Activated CD8-positive, alpha-beta memory T cell treated with anti-CD3 and anti-CD28 coated beads, Interleukin-2, amount 50 U/mL, for 48 hours (primary cell): ENCODE measurements at regions not wholly inside any gene's neighbourhood (a gene's known extent, or its start where the extent isn't known, plus 50 kb on each side); places are given as distances from the start of the nearest gene placed in this dataset.
"Not testable (repeated sequence)": the region's sequence is repeated elsewhere in the genome, so short reads cannot be mapped to it uniquely, and the experiment has no call there.

Experiments
- DNase-seq: peaks from one replicate; pipeline ENCODE4 v3.0.0-alpha.2; 2020

DNA sequence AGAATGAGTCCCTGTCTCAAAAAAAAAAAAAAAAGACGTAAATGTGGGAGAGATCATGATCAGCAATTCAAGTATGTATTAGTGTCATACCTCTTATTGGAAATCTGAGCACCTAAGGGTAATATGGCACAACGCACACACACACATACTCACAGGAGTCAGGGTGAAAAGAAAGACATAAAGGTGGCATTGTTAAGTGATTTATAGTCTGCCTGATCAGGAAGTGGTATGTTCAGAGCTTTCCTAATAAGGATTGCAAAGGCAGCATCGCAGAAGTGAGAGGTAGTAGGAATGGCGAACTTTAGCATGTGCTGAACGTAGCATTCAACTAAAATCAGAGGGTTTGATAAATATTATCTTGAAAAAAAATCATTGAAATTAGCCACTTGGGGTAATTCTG lies 854.3 kb downstream of the METTL15 start:
- DNase-seq, result no peak

DNA sequence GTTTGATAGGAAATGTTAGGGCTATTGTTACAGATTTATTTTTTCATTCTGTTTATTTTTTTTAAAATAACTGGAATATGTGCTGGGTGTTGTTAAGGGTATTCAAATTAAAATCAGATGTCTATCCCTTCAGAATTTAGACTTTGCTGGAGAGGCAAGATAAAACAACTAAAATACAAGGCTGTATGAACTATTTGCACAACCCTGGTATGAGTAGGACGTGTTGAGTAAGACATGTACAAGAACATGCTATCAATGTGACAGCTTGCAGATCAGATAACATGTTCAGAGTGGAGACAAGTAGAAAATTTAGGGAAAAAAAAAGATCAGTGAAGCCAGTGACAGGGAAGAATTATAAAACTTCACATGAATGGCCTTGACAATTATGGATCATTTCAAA lies 853.5 kb downstream of the METTL15 start:
- DNase-seq, result no peak

DNA sequence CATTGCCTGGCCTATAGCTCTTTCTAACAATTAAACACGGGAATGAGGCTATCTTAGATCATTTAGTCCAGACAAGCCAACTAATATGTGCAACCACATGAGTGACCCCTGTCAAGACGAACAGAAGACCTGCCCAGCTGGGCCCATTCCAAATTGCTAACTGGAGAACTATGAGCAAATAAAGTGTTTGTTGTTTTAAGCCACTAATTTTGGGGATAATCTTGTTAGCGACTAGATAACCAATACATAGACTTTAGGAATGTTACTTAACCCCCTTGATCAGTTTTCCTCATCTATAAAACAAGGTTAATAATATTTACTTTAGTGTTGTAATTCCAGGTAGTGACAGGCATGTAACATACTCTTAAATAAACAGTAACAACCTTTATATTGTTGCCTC lies 848.3 kb downstream of the METTL15 start:
- DNase-seq, result no peak

DNA sequence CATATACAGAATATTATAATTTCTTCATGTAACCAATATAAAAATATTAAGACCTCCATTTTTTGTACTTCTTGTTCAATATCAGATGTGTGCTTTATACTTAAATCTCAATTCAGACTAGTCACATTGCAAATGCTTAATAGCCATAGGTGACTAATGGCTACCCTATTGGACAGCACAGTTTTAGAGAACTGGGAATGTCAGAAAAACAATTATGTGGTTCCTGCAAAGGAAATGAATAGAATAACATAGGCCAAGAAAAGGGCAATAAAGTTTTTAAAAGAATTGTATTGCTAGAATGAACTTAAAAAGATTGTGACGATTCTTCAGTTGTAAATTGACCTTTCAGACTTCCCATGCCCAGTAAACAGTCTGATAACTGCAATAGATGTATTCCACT lies 843.0 kb downstream of the METTL15 start:
- no peak for DNase-seq

DNA sequence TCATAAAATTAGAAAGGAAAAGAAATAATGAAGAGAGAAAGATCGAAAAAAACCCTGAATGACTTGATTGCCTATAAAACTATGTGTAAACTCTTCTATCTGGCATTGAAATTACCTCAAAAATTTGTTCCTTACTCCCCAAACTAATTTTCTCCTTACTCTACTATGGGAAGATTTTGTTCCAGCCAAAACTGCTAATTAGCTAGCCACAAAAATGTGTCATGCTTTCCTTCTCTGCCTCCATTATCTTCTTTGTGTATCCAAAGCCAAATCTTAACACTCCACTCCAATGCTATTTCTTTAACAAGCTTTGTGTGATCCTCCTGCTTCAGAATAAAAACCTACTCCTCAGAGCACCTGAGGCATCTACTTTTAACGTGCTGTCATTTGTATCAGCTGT lies 831.2 kb downstream of the METTL15 start:
- no peak for DNase-seq

DNA sequence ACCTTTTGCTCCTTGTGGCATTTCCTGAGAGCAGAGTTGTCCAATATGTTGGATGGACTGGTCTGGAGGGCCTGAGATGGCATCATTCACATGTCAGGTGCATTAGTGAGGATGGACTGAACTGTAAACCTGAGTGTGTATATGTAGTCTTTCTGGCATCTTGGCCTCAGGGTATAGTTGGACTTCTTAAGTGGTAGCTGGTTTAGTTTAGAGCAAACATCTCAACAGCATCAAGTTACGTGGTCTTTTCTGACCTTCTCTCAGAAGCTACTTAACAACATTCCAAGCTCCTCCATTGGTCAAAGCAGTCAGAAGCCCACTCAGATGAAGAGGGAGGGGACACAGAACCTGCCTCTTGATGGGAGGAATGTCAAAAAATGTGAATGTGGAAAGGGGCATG lies 829.9 kb downstream of the METTL15 start:
- DNase-seq, result no peak

DNA sequence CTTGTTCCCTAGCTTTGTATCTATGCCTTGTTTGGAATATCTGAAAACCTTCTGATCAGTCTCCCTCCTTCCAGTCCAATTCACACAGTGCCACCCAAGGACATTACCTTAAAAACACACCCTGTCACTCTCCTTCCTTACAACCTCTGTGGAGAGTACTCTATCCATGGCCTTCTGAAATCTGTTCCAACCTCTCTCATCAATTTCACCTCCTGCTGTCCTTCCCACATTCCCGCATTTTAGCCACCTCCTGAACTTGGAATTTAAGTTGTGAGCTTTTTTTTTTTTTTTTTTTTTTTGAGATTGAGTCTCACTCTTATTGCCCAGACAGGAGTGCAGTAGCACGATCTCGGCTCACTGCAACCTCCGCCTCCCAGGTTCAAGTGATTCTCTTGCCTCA lies 824.8 kb downstream of the METTL15 start:
- DNase-seq, result no peak

DNA sequence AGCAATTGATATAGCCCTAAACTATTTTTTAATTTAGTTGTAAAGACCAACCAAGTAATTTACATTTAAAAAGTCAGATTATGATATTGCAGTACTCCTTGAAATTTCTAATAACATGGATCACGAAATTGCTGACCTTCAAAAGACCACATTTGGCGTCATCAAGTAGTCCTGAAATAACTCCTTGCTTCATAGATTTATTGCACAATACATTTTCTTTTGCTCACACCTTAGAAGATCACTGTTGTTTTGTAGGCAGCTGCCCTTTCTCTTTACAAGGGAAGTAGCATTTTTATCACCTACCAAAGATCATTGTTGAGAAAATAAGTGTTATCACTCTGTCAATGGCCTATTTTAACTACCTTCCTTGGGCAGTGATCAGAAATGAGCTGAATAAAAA lies 815.8 kb downstream of the METTL15 start:
- DNase-seq, result no peak

DNA sequence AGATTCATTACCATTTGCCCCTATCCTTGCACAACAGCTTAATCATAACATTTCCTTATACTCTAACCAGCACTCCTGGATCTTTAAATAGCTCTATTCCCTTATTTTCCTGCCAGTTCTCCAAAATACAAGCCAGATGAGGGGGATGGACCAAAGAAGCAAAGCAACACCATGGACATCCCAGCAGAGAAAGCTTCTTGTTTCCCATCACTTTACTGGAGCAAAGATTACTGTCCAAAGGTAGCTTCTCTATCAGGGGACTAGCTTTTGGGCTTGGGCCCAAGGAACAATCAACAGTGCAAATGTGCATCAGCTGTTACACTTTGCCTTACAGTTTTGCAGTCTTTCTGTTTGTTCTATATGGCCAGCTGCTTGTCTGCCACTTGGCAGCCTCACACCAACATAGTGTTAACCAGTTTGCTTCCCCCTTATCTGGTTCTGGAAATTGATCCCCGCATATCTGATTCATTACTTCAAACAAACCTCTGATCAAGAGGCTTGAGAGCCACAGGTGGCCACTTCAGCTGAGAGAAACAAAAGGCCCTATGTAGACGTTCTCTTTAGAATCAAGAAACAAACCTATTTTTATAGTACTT lies 814.3 kb downstream of the METTL15 start:
- DNase-seq, result no peak

DNA sequence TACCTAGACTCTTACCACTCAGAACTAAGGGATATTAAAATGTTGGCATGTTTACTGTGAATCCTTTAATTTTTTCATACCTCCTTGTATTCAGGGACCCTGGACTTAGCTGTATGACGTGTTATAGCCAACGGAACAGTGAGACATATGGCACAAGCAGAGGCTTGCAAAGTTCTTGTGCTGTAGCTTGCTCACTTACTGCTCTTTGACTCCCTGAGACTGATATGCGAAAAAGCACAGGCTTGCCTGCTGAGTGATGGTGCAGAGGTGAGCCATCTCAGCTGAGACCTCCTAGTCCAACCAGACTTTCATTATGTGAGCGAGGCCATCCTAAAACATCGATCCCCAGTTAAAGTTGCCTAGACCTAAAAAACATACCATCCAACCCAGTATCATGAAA lies 811.0 kb downstream of the METTL15 start:
- no peak for DNase-seq

DNA sequence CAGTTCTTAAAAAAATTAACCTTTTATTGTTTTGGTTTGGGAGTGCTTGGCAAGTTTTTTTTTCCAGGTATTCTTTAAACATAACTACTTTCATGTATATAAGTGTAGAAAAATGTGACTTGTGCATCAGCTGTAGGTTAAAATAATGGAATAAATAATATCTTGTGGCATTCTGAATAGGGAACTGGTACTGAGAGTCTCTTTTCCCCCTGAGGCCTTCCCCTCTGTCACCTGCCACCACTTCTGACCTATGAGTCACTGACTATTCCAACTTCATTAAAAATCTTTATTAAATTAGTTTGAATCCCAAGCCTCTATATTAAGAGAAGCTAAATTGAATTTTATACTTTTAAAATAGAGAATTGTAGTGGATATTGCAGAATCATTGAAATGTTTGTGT lies 805.7 kb downstream of the METTL15 start:
- no peak for DNase-seq

DNA sequence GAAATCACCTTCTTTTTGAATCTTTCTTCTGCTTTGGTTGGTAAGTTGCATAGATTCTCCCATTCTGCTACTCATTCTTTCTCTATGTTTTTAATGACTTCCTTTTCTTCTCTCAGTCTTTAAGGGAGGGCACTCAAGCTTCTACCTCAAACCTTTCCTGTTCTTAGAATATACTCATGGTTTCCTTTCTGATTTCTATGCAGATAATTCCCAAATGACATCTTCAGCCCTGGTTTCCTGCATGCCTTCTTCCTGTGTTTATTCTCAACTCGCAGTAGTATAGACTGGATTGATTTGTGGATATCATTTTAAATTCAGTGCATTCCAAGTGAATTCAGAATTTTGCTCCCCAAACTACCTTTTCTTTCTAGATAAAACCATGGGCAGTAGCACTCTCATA lies 803.6 kb downstream of the METTL15 start:
- no peak for DNase-seq

DNA sequence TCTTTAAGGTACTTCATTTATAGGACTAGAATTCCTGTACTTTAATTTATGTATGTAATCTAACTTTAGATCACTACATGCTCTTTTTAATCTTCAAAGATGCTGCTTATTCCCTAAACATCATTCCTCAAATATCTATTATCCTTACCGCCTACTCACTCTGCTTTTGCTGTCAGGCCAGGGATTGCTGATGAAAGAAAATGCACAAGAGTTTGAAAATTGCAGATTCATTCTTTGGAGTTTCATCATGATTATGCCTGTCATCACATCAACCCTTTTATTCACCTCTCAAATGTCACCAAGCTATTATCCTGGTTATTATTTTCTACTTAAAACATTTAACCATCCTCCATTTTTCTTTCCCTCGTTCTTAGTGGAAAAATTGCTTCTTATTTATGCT lies 802.7 kb downstream of the METTL15 start:
- no peak for DNase-seq

DNA sequence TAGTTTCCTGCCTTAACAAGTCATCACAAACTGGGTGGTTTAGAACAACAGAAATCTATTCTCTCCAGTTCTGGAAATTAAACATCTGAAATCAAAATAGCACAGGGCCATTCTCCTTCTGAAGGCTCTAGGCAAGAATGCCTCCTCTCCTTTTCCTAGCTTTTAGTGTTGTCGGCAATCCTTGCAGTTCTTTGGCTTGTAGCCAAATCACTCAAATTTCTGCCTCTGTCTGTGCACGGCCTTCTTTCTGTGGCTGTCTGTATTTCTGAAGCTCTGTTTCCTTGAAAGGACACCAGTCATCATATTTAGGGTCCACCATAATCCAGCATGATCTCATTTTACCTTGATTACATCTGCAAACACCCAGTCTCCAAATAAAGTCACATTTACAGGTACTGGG lies 795.5 kb downstream of the METTL15 start:
- DNase-seq, result no peak

DNA sequence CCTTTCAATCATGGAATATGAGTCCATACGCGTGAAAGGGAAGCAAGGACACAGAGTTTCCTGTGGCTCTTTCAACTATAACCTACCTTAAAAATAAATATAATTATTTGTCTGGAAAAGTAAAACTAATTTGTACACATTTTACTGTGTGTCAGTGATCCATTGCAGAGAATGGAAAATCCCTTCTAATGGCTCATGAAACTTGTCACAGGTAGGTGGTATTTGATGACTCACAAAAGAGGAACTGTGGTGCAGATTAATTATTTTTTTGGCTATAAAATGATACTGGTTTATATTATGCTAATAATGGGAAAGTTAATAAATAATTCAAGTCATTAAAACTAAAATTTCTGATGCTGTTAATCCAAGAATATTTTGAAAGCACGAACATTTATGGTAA lies 792.2 kb downstream of the METTL15 start:
- DNase-seq, result no peak

DNA sequence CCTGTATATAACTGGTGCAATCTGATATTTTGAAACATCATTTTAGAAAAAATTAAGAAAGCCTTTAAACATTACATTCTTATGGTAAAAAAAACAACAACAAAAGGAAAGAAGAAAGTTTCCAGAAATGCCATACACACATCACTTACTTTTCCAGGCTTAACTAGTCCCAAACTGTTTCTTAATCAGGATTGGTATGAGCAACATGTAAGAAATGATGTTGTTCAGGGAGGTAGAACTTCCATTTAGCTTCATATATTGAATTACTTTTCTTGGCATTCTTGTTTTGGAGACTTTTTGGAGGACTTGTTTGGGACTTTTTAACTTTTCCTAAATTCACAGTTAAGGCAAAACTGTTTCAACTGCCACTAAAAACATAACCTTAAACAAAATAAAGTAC lies 791.5 kb downstream of the METTL15 start:
- DNase-seq, result no peak

DNA sequence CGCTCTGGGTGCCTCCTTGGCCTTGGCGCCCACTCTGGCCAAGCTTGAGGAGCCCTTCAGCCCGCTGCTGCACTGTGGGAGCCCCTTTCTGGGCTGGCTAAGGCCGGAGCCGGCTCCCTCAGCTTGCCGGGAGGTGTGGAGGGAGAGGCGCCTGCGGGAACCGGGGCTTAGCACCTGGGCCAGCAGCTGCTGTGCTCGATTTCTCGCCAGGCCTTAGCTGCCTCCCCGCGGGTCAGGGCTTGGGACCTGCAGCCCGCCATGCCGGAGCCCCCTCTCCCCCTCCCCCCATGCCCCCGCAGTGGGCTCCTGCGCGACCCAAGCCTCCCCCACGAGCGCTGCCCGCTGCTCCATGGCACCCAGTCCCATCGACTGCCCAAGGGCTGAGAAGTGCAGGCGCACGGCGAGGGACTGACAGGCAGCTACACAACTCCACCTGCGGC lies 782.4 kb downstream of the METTL15 start:
- DNase-seq, result not testable (repeated sequence)

DNA sequence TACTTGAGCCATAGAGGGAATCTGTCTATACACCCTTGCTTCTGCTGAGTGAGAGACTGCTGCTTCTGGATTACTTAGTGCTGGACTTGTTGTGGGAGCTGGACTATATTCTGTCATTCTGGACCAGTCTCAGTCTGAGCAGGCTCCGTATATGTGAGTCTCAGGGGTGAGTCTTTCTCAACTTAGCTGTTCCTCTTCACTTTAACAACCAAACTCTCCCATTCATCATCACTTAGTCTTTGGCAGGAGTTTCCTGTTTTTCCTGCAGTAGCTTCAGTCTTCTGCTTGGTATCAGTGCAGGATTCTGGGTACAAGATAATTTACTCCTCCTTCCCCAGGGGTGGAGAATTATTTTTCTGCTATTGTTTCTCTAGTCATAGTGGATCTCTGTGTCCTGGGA lies 779.5 kb downstream of the METTL15 start:
- DNase-seq, result no peak

DNA sequence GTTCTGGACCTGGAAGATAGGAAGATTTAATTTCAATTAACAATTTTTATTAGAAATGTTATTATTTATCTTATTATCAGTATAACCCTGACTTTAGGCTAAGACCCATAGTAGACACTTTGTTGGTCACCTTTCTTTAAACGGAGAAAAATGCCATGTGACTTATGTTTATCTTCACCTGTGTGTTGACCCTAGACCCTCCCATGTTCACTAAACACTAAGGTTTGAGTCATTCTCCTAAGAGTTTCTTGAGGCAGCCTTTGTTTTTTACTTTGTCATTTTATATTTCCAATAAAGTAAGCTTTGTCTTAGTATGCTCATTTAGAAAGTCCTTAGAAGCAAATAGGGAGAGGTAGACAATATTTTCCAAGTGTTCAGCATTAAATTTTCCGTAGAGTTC lies 771.7 kb downstream of the METTL15 start:
- no peak for DNase-seq

DNA sequence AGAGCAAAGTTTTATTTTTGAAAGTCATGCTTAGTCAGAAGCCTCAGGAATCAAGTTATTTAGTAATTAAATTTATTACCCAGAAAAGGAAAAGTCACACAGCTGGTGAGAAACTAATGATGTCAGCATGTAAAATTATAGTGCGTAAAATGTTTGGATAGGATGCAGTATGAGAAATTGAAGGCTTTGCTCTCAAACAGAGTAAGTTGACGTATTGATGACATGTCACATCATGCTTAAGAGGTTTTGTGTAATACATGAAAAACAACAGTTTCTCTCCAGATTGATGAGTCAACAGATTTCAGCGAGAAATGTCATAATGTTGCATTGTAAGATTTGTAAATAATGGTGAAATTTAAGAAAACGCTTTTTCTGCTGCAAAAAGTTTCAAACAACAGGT lies 769.8 kb downstream of the METTL15 start:
- no peak for DNase-seq

DNA sequence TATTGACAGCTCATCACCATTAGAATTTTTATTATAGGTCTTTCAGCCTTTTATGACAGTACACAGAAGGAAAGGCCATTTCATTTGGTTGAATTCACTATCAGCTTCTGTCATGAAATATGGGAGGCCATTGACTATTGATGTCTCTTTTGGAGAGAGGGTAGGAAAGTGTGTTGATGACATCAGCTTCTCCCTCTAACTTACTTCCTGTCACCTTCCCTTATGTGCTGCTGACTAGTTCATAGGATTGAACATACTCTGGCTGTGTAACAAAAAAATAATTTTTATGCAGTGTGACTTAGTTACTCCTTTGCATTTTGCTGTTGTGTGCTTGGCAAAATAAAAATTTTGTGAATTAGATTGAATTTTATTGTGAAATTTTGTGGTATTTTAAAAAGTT lies 769.2 kb downstream of the METTL15 start:
- no peak for DNase-seq

DNA sequence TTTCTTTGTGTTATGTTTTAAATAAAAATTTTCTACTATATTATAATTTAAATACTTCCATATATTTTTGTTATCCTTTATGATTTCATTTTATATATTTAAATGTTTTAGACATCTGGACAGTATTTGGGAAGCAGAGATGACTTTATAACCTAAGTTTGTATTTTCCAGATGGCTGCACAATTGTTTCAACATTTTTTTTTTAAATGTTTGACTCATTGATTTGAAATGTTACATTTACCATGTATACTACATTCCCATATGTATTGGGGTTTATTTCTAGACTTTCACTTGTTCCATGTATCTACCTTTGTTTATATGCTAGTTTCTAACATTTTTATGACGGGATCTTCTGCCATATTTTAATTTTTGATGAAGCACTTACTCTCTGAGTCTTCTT lies 766.5 kb downstream of the METTL15 start:
- no peak for DNase-seq

DNA sequence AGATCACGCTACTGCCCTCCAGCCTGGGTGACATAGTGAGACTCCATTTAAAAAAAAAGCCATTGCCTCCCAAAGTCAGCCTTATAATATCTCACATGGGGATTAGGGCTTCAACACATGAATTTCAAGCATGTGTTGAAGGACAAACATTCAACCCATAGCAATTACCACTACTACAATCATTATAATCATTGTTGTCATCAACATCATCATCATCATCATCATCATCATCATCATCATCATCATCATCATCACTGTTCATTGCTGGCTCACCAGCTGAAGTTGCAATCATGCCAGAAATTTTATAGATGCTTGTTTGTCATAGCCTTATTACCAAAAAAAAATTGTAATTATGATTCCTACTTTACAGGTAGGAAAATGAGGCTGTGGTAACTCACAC lies 762.9 kb downstream of the METTL15 start:
- DNase-seq, result no peak

DNA sequence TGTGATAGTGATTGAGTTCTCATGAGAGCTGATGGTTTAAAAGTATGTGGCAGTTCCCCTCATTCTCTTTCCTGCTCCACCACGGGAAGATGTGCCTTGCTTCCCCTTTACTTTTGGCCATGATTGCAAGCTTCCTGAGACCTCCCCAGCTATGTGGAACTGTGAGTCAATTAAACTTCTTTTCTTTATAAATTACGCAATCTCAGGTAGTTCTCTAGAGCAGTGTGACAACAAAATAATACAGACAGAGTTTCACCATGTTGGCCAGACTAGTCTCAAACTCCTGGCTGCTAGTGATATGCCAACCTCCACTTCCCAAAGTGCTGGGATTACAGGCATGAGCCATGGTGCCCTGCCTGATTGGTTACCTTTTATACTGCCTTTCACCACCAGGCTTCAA lies 755.2 kb downstream of the METTL15 start:
- no peak for DNase-seq

DNA sequence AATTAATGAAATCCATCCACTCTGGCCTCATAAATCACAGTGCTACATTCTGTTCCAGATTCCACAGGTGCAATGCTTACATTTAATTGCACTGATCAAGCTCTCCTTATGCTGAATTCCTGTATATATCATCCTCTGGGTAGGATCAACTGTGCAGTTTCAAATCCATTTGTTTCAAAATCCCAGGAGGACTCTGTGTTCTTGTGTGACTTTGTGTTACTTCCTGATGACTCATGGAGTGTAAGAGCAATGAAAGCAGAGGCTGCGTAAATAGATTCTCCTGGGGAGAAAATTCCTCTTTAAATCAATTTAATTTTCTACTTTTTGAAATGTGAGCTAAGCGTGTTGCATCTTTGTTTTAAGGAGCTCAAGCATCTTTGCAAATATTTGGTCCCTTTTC lies 752.7 kb downstream of the METTL15 start:
- DNase-seq, result no peak

DNA sequence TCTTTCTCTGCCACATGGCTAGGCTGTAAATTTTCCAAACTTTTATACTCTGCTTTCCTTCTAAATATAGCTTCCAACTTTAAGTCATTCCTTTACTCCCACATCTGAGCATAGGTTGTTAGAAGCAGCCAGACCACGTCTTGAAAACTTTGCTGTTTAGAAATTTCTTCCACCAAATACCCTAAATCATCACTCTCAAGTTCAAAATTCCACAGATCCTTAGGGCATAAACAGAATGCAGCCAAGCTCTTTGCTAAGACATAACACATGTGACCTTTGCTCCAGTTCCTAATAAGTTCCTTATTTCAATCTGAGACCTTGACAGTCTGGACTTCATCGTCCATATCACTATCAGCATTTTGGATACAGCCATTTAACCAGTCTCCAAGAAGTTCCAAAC lies 749.9 kb downstream of the METTL15 start:
- DNase-seq, result no peak
